ENCODE measurements at regions not wholly inside any gene's neighbourhood (a gene's known extent, or its start where the extent isn't known, plus 50 kb on each side); places are given as distances from the start of the nearest gene placed in this dataset.

DNA sequence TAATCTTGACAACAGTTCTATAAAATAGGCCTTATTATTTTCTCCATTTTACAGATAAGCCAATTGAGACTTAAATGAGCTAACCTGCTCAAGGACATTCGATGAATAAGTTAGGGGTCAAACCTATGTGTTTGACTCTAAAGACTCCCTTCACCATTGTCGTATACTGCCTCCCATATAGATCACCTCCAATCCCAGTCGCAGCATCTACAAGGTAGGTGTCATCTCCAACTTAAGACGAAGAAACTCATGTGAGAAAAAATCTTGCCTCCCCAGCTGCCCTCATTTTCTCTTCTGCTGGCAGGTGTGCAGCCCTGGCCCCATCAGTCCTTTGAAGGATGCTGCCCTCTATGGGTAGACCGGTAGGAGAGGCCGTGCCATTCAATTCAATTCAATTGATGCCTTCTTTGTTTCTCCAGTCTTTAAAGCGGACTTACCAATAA, 75.2 kb upstream of the SMARCA2 start:
- Histone ChIP-seq H3K4me3 (ENCODE audit: low read length) (no peak overlapping the region), H3K9me3 (ENCODE audit: control insufficient read depth in 1 of 2, insufficient read depth in 1 of 2, low read length in 2 of 2) (peaks cover 0 to 3% of the 10 kb centered on the region in 2 experiments), H3K27ac (ENCODE audit: low read depth in 1 of 2, low read length in 2 of 2) (no peak overlapping the region), H3K27me3 (ENCODE audit: control insufficient read depth in 1 of 2, insufficient read depth in 2 of 2, low read length in 2 of 2) (no peaks in the 10 kb centered on the region), H3K36me3 (ENCODE audit: insufficient read depth, low read length) (no peaks in the 10 kb centered on the region), H3K4me1 (ENCODE audit: insufficient read depth, low read length) (no peaks in the 10 kb centered on the region)
- ChIA-PET POLR2A (no interaction called here), CTCF (interaction anchor here (0.6 kb wide), 1 partner anchor 1731 kb away, joined by 3 read pairs; no protein-coding TSS in a partner anchor)
- Mint-ChIP-seq H3K27me3 (no peaks in the 10 kb centered on the region), H3K9me3 (no peaks in the 10 kb centered on the region), H3K27ac (no peak overlapping the region), H3K4me1 (ENCODE audit: low read depth) (no peaks in the 10 kb centered on the region), H3K4me3 (no peak overlapping the region), H3K36me3 (ENCODE audit: low read depth) (no peaks in the 10 kb centered on the region)
- TF ChIP-seq, protein P1, sequence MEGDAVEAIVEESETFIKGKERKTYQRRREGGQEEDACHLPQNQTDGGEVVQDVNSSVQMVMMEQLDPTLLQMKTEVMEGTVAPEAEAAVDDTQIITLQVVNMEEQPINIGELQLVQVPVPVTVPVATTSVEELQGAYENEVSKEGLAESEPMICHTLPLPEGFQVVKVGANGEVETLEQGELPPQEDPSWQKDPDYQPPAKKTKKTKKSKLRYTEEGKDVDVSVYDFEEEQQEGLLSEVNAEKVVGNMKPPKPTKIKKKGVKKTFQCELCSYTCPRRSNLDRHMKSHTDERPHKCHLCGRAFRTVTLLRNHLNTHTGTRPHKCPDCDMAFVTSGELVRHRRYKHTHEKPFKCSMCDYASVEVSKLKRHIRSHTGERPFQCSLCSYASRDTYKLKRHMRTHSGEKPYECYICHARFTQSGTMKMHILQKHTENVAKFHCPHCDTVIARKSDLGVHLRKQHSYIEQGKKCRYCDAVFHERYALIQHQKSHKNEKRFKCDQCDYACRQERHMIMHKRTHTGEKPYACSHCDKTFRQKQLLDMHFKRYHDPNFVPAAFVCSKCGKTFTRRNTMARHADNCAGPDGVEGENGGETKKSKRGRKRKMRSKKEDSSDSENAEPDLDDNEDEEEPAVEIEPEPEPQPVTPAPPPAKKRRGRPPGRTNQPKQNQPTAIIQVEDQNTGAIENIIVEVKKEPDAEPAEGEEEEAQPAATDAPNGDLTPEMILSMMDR (IDR thresholded peaks at IDR 0.05): peak; percentile 60
- ATAC-seq (ENCODE audit: poor library complexity) (peak; percentile 58), DNase-seq (peak in 8 of 14 experiments; percentile 3 to 58 (median 27))
- intact Hi-C loops (cut with DNase I, micrococcal nuclease): loop anchor here (5.0 kb wide), 2 partner anchors 127 to 147 kb away; no protein-coding TSS in a partner anchor

DNA sequence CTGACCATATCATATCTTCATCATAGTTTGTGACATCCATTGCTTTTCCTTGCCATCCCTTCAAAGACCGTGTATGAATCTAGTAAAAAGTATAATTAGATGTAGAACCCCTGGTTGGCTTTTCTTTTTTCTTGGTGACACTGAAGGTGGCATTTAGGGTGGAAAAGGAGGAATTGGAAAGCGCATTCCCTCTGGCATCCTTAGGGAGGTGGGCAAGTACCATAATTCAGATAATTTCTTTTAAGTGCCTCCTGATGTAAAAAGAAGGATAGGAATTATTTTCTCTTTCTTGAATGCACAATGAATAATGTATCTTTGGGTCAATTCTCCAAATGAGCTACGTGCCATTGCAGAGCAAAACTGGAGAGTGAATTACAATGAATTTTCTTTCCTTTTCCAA, 73.2 kb upstream of the SMARCA2 start:
- CTCF ChIA-PET: no interaction called here
- H3K4me3 Mint-ChIP-seq: no peak overlapping the region
- Histone ChIP-seq H3K9me3 (ENCODE audit: control insufficient read depth in 1 of 2, insufficient read depth in 1 of 2, low read length in 2 of 2) (no peaks in the 10 kb centered on the region), H3K36me3 (ENCODE audit: insufficient read depth, low read length) (no peaks in the 10 kb centered on the region), H3K4me1 (ENCODE audit: insufficient read depth, low read length) (no peaks in the 10 kb centered on the region), H3K27ac (ENCODE audit: low read depth in 1 of 2, low read length in 2 of 2) (no peak overlapping the region), H3K27me3 (ENCODE audit: control insufficient read depth in 1 of 2, insufficient read depth in 2 of 2, low read length in 2 of 2) (no peaks in the 10 kb centered on the region), H3K4me3 (ENCODE audit: low read length) (no peak overlapping the region)
- peak in 1 of 14 experiments; percentile 10 for DNase-seq
- H3K27ac Mint-ChIP-seq: no peak overlapping the region
- no peak for ATAC-seq (ENCODE audit: poor library complexity)
- H3K36me3 Mint-ChIP-seq (ENCODE audit: low read depth): no peaks in the 10 kb centered on the region
- no peaks in the 10 kb centered on the region for H3K9me3 Mint-ChIP-seq
- H3K4me1 Mint-ChIP-seq (ENCODE audit: low read depth): no peaks in the 10 kb centered on the region
- TF ChIP-seq, protein P1 (IDR thresholded peaks at IDR 0.05): no peak
- intact Hi-C loops (cut with DNase I, micrococcal nuclease): loop anchor here (5.0 kb wide), 2 partner anchors 125 to 145 kb away; no protein-coding TSS in a partner anchor
- POLR2A ChIA-PET: no interaction called here
- H3K27me3 Mint-ChIP-seq: no peaks in the 10 kb centered on the region

DNA sequence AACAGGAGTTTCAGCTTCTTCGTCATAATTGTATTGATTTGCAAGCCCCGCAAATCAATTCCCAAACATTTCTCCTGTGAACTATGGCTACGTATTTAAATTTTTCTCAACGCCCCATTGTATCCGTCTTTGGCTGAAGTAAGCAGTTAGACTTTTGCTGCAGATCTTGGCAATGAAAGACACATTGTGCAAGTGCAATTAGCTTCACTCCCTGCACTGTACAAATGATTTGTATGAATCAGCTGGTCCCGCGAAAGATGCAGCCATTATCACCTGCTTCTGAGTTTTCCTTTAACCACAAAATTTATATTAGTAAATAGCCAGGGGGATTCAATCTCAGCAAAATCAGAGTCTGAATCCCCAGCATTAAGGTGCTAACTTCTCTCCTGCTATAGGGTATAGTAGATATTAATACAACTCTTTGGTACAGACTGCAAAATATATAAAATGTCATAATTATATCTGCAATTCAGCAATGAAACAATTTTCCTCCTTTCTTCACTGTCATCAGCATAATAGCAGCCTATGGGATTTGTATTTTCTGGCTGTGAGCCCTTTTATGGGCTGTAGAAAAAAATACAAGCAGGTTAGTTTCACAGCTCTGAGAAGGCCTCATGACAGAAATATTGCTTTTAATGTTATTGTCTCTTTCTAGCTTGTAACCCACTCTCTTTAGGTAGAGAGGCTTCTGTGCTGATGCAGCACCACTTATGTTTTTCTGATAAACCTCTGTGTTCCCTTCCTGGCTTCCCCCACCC, 68.4 kb upstream of the SMARCA2 start:
- Histone ChIP-seq H3K4me3 (ENCODE audit: low read length) (no peak overlapping the region), H3K4me1 (ENCODE audit: insufficient read depth, low read length) (no peaks in the 10 kb centered on the region), H3K27ac (ENCODE audit: low read depth in 1 of 2, low read length in 2 of 2) (no peak overlapping the region), H3K36me3 (ENCODE audit: insufficient read depth, low read length) (no peaks in the 10 kb centered on the region), H3K27me3 (ENCODE audit: control insufficient read depth in 1 of 2, insufficient read depth in 2 of 2, low read length in 2 of 2) (no peaks in the 10 kb centered on the region), H3K9me3 (ENCODE audit: control insufficient read depth in 1 of 2, insufficient read depth in 1 of 2, low read length in 2 of 2) (no peaks in the 10 kb centered on the region)
- ChIA-PET POLR2A (no interaction called here), CTCF (no interaction called here)
- TF ChIP-seq, protein P1 (IDR thresholded peaks at IDR 0.05): no peak
- Mint-ChIP-seq H3K36me3 (ENCODE audit: low read depth) (no peaks in the 10 kb centered on the region), H3K27me3 (no peaks in the 10 kb centered on the region), H3K9me3 (no peaks in the 10 kb centered on the region), H3K27ac (no peak overlapping the region), H3K4me1 (ENCODE audit: low read depth) (no peaks in the 10 kb centered on the region), H3K4me3 (no peak overlapping the region)
- intact Hi-C loops (cut with DNase I, micrococcal nuclease): no loop called here
- ATAC-seq (ENCODE audit: poor library complexity) (no peak), DNase-seq (no peak)
